Fibroblast of lung (primary cell): ENCODE measurements at regions not wholly inside any gene's neighbourhood (a gene's known extent, or its start where the extent isn't known, plus 50 kb on each side); places are given as distances from the start of the nearest gene placed in this dataset.

Source experiments
- DNase-seq, 2 donors: peaks; one replicate each; pipeline versions ENCODE4 v3.0.0 to v3.0.0-alpha.2; 2010; ENCODE audit warnings: low read depth in 2 of 2
- H2AFZ ChIP-seq: 2 replicates; pipeline ENCODE4 v1.5.1; 2012; ENCODE audit warnings: low read length, control low read depth, inconsistent platforms
- H3K27ac ChIP-seq: 2 replicates; pipeline ENCODE4 v1.5.1; 2011; ENCODE audit warnings: low read length, control low read depth; ENCODE audit not compliant: insufficient read depth
- H3K27me3 ChIP-seq: 2 replicates; pipeline ENCODE4 v1.5.1; 2011; ENCODE audit warnings: mild to moderate bottlenecking, low read length; ENCODE audit not compliant: control insufficient read depth, insufficient read depth
- H3K36me3 ChIP-seq: 2 replicates; pipeline ENCODE4 v1.5.1; 2011; ENCODE audit warnings: low read length; ENCODE audit not compliant: control insufficient read depth, insufficient read depth
- H3K4me1 ChIP-seq: 2 replicates; pipeline ENCODE4 v1.5.1; 2011; ENCODE audit warnings: low read length; ENCODE audit not compliant: control insufficient read depth, insufficient read depth; ENCODE audit errors: extremely low read depth
- H3K4me2 ChIP-seq: 2 replicates; pipeline ENCODE4 v1.5.1; 2011; ENCODE audit warnings: low read length, control low read depth; ENCODE audit not compliant: insufficient read depth; ENCODE audit errors: extremely low read depth
- H3K4me3 ChIP-seq, 4 experiments: fragments of 200-600 bp in 1 of 4; sonication (generic) in 1 of 4; replicated peaks in 1 of 4; 2 replicates each; pipeline ENCODE4 v1.5.1; 2011 to 2016; ENCODE audit warnings: low read length in 4 of 4, low read depth in 3 of 4, mild to moderate bottlenecking in 3 of 4, control low read depth in 2 of 4, inconsistent platforms in 1 of 4, mixed read lengths in 1 of 4; ENCODE audit not compliant: insufficient read depth in 1 of 4; ENCODE audit errors: control extremely low read depth in 1 of 4
- H3K79me2 ChIP-seq: 2 replicates; pipeline ENCODE4 v1.5.1; 2012; ENCODE audit warnings: mild to moderate bottlenecking, low read length, inconsistent platforms; ENCODE audit not compliant: control insufficient read depth, insufficient read depth
- H3K9ac ChIP-seq: 2 replicates; pipeline ENCODE4 v1.5.1; 2011; ENCODE audit warnings: mild to moderate bottlenecking, low read length, control low read depth; ENCODE audit not compliant: insufficient read depth
- H3K9me3 ChIP-seq: 2 replicates; pipeline ENCODE4 v1.5.1; 2012; ENCODE audit warnings: low read depth, low read length; ENCODE audit not compliant: control insufficient read depth, insufficient read depth
- H4K20me1 ChIP-seq: 2 replicates; pipeline ENCODE4 v1.5.1; 2011; ENCODE audit warnings: low read length; ENCODE audit not compliant: control insufficient read depth, insufficient read depth; ENCODE audit errors: extremely low read depth
- CTCF ChIP-seq, 2 donors: IDR thresholded peaks in 1 of 2; conservative IDR thresholded peaks in 1 of 2; 1 replicate in 1 of 2; 2 replicates in 1 of 2; pipeline ENCODE4 v1.5.1; 2011 to 2012; ENCODE audit warnings: low read length in 2 of 2, control low read depth in 1 of 2, inconsistent platforms in 1 of 2, low read depth in 1 of 2, mild to moderate bottlenecking in 1 of 2
- EZH2 ChIP-seq: IDR thresholded peaks from 2 replicates; pipeline ENCODE4 v1.5.1; 2012; ENCODE audit warnings: low read length, control low read depth, mild to moderate bottlenecking; ENCODE audit errors: missing control alignments

GRCh38 chr11:79720115-79720514, 279.3 kb upstream of the TENM4 start:
- Histone ChIP-seq H4K20me1 (no peaks in the 10 kb centered on the region), H3K36me3 (no peaks in the 10 kb centered on the region), H3K9ac (no peak overlapping the region), H3K4me3 (no peak overlapping the region), H3K27me3 (no peaks in the 10 kb centered on the region), H3K79me2 (no peaks in the 10 kb centered on the region), H3K27ac (no peak overlapping the region), H3K9me3 (no peaks in the 10 kb centered on the region), H3K4me1 (no peaks in the 10 kb centered on the region), H2AFZ (no peak overlapping the region), H3K4me2 (no peak overlapping the region)
- TF ChIP-seq EZH2 (no peak), CTCF (conservative IDR thresholded peaks at IDR 0.05 in 1 of 2, IDR thresholded peaks at IDR 0.05 in 1 of 2; ENCODE audit: low read depth in 1 of 2, low read length in 2 of 2) (no peak)
- DNase-seq = no peak

- H4K20me1 ChIP-seq = no peaks in the 10 kb centered on the region
- H3K4me3 ChIP-seq = no peak overlapping the region
- no peaks in the 10 kb centered on the region for H3K79me2 ChIP-seq
- no peak overlapping the region for H3K4me2 ChIP-seq
- no peak overlapping the region for H2AFZ ChIP-seq
- no peak for TF ChIP-seq EZH2
- peak; percentile 48 to 69 for TF ChIP-seq CTCF (conservative IDR thresholded peaks at IDR 0.05 in 1 of 2, IDR thresholded peaks at IDR 0.05 in 1 of 2; ENCODE audit: low read depth in 1 of 2, low read length in 2 of 2)
- no peak overlapping the region for H3K27ac ChIP-seq
- peak; percentile 26 to 73 for DNase-seq
- no peaks in the 10 kb centered on the region for H3K9me3 ChIP-seq
- H3K27me3 ChIP-seq = no peaks in the 10 kb centered on the region
- H3K36me3 ChIP-seq = no peaks in the 10 kb centered on the region
- no peaks in the 10 kb centered on the region for H3K4me1 ChIP-seq
- H3K9ac ChIP-seq = no peak overlapping the region
Observed at GRCh38 chr11:79708319-79708932, 267.6 kb upstream of the TENM4 start.

- H3K27me3 ChIP-seq = no peaks in the 10 kb centered on the region
- H3K79me2 ChIP-seq = no peaks in the 10 kb centered on the region
- no peaks in the 10 kb centered on the region for H3K36me3 ChIP-seq
- no peak overlapping the region for H3K27ac ChIP-seq
- H3K9me3 ChIP-seq = no peaks in the 10 kb centered on the region
- no peaks in the 10 kb centered on the region for H3K4me1 ChIP-seq
- DNase-seq = no peak
- H3K4me2 ChIP-seq = no peak overlapping the region
- no peak overlapping the region for H3K9ac ChIP-seq
- H4K20me1 ChIP-seq = no peaks in the 10 kb centered on the region
- no peak overlapping the region for H2AFZ ChIP-seq
- TF ChIP-seq EZH2 (no peak), CTCF (conservative IDR thresholded peaks at IDR 0.05 in 1 of 2, IDR thresholded peaks at IDR 0.05 in 1 of 2; ENCODE audit: low read depth in 1 of 2, low read length in 2 of 2) (no peak)
- no peak overlapping the region for H3K4me3 ChIP-seq
Observed at GRCh38 chr11:79705648-79706047, 264.8 kb upstream of the TENM4 start.
